ENCODE measurements at regions not wholly inside any gene's neighbourhood (a gene's known extent, or its start where the extent isn't known, plus 50 kb on each side); places are given as distances from the start of the nearest gene placed in this dataset.

- Histone ChIP-seq H3K4me1 (ENCODE audit: control insufficient read depth, insufficient read depth, low read length) (no peaks in the 10 kb centered on the region), H3K36me3 (ENCODE audit: control insufficient read depth in 2 of 2, insufficient read depth in 2 of 2, low read length in 1 of 2) (no peaks in the 10 kb centered on the region), H3K9me3 (replicated peaks; ENCODE audit: control insufficient read depth, insufficient read depth, low read length) (no peaks in the 10 kb centered on the region), H3K9ac (ENCODE audit: control insufficient read depth, insufficient read depth, low read length) (no peak overlapping the region), H3K27me3 (replicated peaks in 1 of 2; ENCODE audit: control insufficient read depth in 2 of 2, insufficient read depth in 2 of 2, low read length in 1 of 2) (no peaks in the 10 kb centered on the region), H3K27ac (ENCODE audit: control insufficient read depth, insufficient read depth) (no peak overlapping the region), H3K4me3 (no peak overlapping the region), H2AFZ (ENCODE audit: control insufficient read depth, low read depth, low read length) (no peak overlapping the region), H3K79me2 (ENCODE audit: control insufficient read depth, insufficient read depth, low read length) (no peaks in the 10 kb centered on the region), H4K20me1 (ENCODE audit: control insufficient read depth, insufficient read depth) (no peaks in the 10 kb centered on the region), H3K4me2 (ENCODE audit: control insufficient read depth, insufficient read depth) (no peak overlapping the region)
- intact Hi-C loops (cut with micrococcal nuclease; ENCODE audit: unreplicated experiment) (no loop called here), in situ Hi-C loops (cut with MboI) (no loop called here)
- ChIA-PET POLR2A (no interaction called here), CTCF (no interaction called here), SMC1A (ENCODE audit: uncharacterized antibody, unreplicated experiment) (no interaction called here), RAD21 (ENCODE audit: unreplicated experiment) (no interaction called here)
- ATAC-seq (no peak), FAIRE-seq (no peak), DNase-seq (ENCODE audit: low read depth, low spot score) (no peak)
- no peak for TF ChIP-seq WRNIP1 (IDR thresholded peaks at IDR 0.05; ENCODE audit: borderline replicate concordance, low read depth, low read length)
- no peak for TF ChIP-seq FOS (IDR thresholded peaks at IDR 0.05; ENCODE audit: borderline replicate concordance, extremely low read depth, insufficient read length)
- no peak for TF ChIP-seq GATAD2B (conservative IDR thresholded peaks at IDR 0.05; ENCODE audit: low read depth)
- TF ChIP-seq EP300 (IDR thresholded peaks at IDR 0.05; ENCODE audit: borderline replicate concordance in 1 of 2, control insufficient read depth in 1 of 2, low read depth in 2 of 2, low read length in 2 of 2), result no peak
- TF ChIP-seq IRF5 (IDR thresholded peaks at IDR 0.05; ENCODE audit: borderline replicate concordance), result no peak
- no peak for TF ChIP-seq RELA (IDR thresholded peaks at IDR 0.05; ENCODE audit: borderline replicate concordance, partially characterized antibody)
- TF ChIP-seq CEBPB (IDR thresholded peaks at IDR 0.05; ENCODE audit: borderline replicate concordance in 1 of 2, low read depth in 2 of 2, low read length in 2 of 2), result no peak
- TF ChIP-seq CBX5 (IDR thresholded peaks at IDR 0.05; ENCODE audit: low read depth), result no peak
- no peak for TF ChIP-seq E2F4 (IDR thresholded peaks at IDR 0.05; ENCODE audit: low read depth, low read length)
- no peak for TF ChIP-seq MXI1 (IDR thresholded peaks at IDR 0.05; ENCODE audit: low read depth, low read length)
- TF ChIP-seq RFX5 (IDR thresholded peaks at IDR 0.05; ENCODE audit: low read depth, low read length), result no peak
- TF ChIP-seq MYC (IDR thresholded peaks at IDR 0.05; ENCODE audit: insufficient read depth, insufficient read length, insufficient replicate concordance, low read length, severe bottlenecking), result no peak
- no peak for TF ChIP-seq TBL1XR1 (IDR thresholded peaks at IDR 0.05; ENCODE audit: low read depth, low read length)
- no peak for TF ChIP-seq TCF7 (IDR thresholded peaks at IDR 0.05; ENCODE audit: borderline replicate concordance)
- no peak for TF ChIP-seq ZBED1 (IDR thresholded peaks at IDR 0.05; ENCODE audit: borderline replicate concordance)
- no peak for TF ChIP-seq ZBTB4 (CRISPR knock-in tag; IDR thresholded peaks at IDR 0.05)
- no peak for TF ChIP-seq EZH2 (IDR thresholded peaks at IDR 0.05; ENCODE audit: borderline replicate concordance, control insufficient read depth, low read depth, low read length)
- TF ChIP-seq KDM1A (IDR thresholded peaks at IDR 0.05; ENCODE audit: borderline replicate concordance), result no peak
- TF ChIP-seq KLF5 (IDR thresholded peaks at IDR 0.05; ENCODE audit: partially characterized antibody), result no peak
- TF ChIP-seq NR2C1 (IDR thresholded peaks at IDR 0.05), result no peak
- BruUV-seq (replicated peaks), result no TSS peak
- 0% methylated on average over 1 of the region's 1 CpG for WGBS (ENCODE audit: insufficient coverage, insufficient replicate concordance, low lambda C conversion rate, missing lambda C conversion rate)
These were observed 65.7 kb upstream of the SERPINE2 start for GRCh38 chr2:224104668-224105386.

Data from GM12878 (cell line).